ENCODE measurements at regions not wholly inside any gene's neighbourhood (a gene's known extent, or its start where the extent isn't known, plus 50 kb on each side); places are given as distances from the start of the nearest gene placed in this dataset.

DNA sequence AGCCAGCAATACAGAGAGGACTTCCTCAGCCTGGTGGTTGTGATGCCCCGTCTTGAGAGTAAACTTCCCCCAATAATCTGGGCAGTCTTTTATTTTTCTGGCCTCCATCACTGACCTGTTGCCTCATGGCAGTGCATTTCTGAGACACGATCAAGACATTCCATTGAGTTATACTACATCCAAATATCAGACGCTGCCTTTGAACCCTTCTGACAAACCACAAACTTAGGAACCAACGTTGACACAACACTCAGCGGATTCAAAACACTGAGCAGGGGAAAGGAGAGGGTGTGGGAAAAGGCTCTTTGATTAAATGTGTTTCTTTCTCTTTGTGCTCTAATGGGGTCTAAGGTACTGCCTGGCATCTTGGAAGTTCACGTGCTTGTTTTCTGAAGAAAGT lies 100.7 kb upstream of the TBX5 start:
- no peak overlapping the region for H3K4me3 ChIP-seq
- H3K27me3 ChIP-seq, result peaks cover 0 to 22% of the 10 kb centered on the region in 2 donors
- no peak for DNase-seq (ENCODE audit: low spot score in 2 of 2)
- no peaks in the 10 kb centered on the region for H3K4me1 ChIP-seq
- no peak overlapping the region for H3K27ac ChIP-seq
- no peaks in the 10 kb centered on the region for H3K9me3 ChIP-seq
- H3K36me3 ChIP-seq, result no peaks in the 10 kb centered on the region
- 54 to 59% methylated on average over 6 of the region's 6 CpGs for WGBS, 2 donors
- no peak for TF ChIP-seq POLR2A (IDR thresholded peaks at IDR 0.05)
- TF ChIP-seq, protein P1, sequence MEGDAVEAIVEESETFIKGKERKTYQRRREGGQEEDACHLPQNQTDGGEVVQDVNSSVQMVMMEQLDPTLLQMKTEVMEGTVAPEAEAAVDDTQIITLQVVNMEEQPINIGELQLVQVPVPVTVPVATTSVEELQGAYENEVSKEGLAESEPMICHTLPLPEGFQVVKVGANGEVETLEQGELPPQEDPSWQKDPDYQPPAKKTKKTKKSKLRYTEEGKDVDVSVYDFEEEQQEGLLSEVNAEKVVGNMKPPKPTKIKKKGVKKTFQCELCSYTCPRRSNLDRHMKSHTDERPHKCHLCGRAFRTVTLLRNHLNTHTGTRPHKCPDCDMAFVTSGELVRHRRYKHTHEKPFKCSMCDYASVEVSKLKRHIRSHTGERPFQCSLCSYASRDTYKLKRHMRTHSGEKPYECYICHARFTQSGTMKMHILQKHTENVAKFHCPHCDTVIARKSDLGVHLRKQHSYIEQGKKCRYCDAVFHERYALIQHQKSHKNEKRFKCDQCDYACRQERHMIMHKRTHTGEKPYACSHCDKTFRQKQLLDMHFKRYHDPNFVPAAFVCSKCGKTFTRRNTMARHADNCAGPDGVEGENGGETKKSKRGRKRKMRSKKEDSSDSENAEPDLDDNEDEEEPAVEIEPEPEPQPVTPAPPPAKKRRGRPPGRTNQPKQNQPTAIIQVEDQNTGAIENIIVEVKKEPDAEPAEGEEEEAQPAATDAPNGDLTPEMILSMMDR (IDR thresholded peaks at IDR 0.05), result no peak
- TF ChIP-seq EP300 (IDR thresholded peaks at IDR 0.05), result no peak

DNA sequence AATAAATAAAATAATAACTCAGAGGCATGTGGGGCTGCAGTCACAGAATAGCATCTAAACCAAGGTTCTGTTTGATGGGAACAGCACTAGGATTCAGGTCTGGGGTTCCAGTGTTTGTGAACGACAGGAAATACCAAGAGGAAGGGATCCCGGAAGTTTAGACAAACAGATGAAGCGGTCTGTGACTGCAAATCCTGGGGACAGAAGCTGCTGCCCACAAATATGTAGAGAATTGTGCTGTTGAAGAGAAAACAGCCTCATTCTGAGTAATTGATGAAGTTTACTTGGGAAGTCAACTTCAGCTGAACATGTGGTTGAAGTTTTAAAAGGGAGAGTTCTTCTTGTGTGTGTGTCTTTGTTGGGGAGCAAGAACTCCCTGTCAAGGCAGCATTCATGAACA lies 98.4 kb upstream of the TBX5 start:
- TF ChIP-seq, protein P1 (IDR thresholded peaks at IDR 0.05), result no peak
- no peak for TF ChIP-seq EP300 (IDR thresholded peaks at IDR 0.05)
- TF ChIP-seq POLR2A (IDR thresholded peaks at IDR 0.05), result no peak

DNA sequence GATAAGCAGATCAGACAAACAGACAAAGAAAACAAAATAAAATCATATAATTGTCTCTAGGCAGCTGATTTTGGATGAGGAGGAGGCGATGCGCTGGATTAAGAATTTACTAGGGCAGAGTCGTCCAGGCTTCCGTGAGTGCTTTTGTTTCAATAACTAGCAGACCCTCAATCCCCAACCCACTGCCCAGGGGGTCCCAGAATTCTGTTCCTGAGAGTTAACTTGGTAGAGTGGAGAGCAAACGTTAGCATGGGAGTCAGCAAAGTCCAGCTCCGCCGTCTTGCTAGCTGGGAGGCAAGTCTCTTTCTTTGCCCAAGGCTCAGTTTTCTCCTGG lies 95.5 kb upstream of the TBX5 start:
- Histone ChIP-seq H3K4me1 (no peaks in the 10 kb centered on the region), H3K27ac (no peak overlapping the region), H3K9me3 (no peaks in the 10 kb centered on the region), H3K27me3 (peaks cover 0 to 43% of the 10 kb centered on the region in 2 donors), H3K4me3 (no peak overlapping the region), H3K36me3 (no peaks in the 10 kb centered on the region)
- WGBS, 2 donors, result 7 to 12% methylated on average over 7 of the region's 7 CpGs
- DNase-seq (ENCODE audit: low spot score in 2 of 2), result no peak
- TF ChIP-seq EP300 (IDR thresholded peaks at IDR 0.05) (no peak), POLR2A (IDR thresholded peaks at IDR 0.05) (no peak)
- TF ChIP-seq, protein P1 (IDR thresholded peaks at IDR 0.05), result no peak

More for the DNA sequence above, 98.4 kb upstream of the TBX5 start:
- H3K36me3 ChIP-seq, result no peaks in the 10 kb centered on the region
- no peak overlapping the region for H3K4me3 ChIP-seq
- DNase-seq (ENCODE audit: low spot score in 2 of 2), result no peak
- no peak overlapping the region for H3K27ac ChIP-seq
- peaks cover 0 to 36% of the 10 kb centered on the region in 2 donors for H3K27me3 ChIP-seq
- no peaks in the 10 kb centered on the region for H3K4me1 ChIP-seq
- H3K9me3 ChIP-seq, result no peaks in the 10 kb centered on the region
- 36 to 43% methylated on average over 3 of the region's 3 CpGs for WGBS, 2 donors

DNA sequence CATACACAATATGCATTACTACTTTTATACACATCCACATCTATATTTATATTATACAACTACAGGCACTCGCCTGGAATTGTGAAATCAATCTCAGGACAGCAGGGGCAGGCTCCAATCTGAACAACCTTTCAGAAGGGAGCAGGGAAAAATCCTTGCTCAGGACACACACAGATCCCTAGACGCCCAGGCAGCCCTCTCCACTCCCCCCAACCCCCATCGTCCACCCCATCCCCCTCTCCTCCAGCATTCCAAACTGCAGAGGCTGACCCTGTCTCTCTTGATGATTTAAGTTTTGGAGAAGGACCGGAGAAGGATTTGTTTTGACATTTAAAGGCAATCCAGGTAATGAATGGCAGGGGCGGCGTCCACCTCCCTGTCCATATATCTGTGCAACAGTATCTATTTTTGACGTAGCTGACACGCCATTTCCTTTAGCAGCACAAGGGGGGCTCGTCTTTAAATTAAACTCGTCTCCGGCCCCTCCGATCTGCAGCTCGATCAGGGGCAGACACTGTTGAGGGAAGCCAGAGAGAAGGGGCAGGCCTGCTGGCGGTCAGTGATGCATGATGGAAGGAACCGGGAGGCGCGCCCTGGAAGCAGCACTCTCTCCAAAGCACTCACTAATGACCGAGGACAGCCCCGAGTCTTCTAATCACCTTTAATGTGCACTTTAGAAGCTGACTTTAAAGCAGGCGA lies 95.0 kb upstream of the TBX5 start:
- peaks cover 0 to 43% of the 10 kb centered on the region in 2 donors for H3K27me3 ChIP-seq
- no peaks in the 10 kb centered on the region for H3K36me3 ChIP-seq
- no peaks in the 10 kb centered on the region for H3K4me1 ChIP-seq
- no peak overlapping the region for H3K27ac ChIP-seq
- H3K4me3 ChIP-seq, result no peak overlapping the region
- 2 to 4% methylated on average over 20 of the region's 20 CpGs for WGBS, 2 donors
- DNase-seq (ENCODE audit: low spot score in 2 of 2), result no peak
- TF ChIP-seq POLR2A (IDR thresholded peaks at IDR 0.05), result no peak
- TF ChIP-seq, protein P1 (IDR thresholded peaks at IDR 0.05), result no peak
- TF ChIP-seq EP300 (IDR thresholded peaks at IDR 0.05), result no peak
- no peaks in the 10 kb centered on the region for H3K9me3 ChIP-seq

DNA sequence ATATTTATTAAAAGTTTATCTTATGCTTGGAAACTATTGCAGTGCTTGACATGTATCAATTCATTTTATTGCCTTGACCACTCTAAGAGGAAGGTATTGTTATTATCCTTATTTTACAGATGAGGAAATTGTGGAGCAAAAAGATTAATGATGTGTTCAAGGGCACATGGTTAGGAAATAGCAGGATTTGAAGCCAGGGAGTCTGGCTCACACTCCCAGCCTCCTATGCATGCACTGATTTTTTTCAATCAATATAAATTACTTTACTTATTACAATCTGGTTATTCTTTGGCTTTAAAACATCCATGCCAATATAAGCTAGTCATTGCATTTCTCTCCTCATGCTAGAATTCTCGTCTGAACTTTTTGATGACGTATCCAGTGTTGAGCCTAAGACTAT lies 94.2 kb upstream of the TBX5 start:
- Histone ChIP-seq H3K9me3 (no peaks in the 10 kb centered on the region), H3K27me3 (peaks cover 0 to 43% of the 10 kb centered on the region in 2 donors)
- WGBS, 2 donors, result 42 to 48% methylated on average over 2 of the region's 2 CpGs

More for the DNA sequence above, 94.2 kb upstream of the TBX5 start:
- DNase-seq (ENCODE audit: low spot score in 2 of 2), result no peak
- Histone ChIP-seq H3K4me1 (no peaks in the 10 kb centered on the region), H3K4me3 (no peak overlapping the region), H3K36me3 (no peaks in the 10 kb centered on the region), H3K27ac (no peak overlapping the region)
- TF ChIP-seq POLR2A (IDR thresholded peaks at IDR 0.05), result no peak
- no peak for TF ChIP-seq EP300 (IDR thresholded peaks at IDR 0.05)
- TF ChIP-seq, protein P1 (IDR thresholded peaks at IDR 0.05), result no peak

All from tibial nerve (tissue), 4 donors.